ENCODE measurements at regions not wholly inside any gene's neighbourhood (a gene's known extent, or its start where the extent isn't known, plus 50 kb on each side); places are given as distances from the start of the nearest gene placed in this dataset.

GRCh38 chr12:83472772-83473171 is 786.1 kb downstream of the TMTC2 start:
- Histone ChIP-seq H3K36me3 (no peaks in the 10 kb centered on the region), H3K27me3 (no peaks in the 10 kb centered on the region), H3K27ac (no peak overlapping the region), H3K9me3 (no peaks in the 10 kb centered on the region), H3K4me3 (no peak overlapping the region), H3K4me1 (no peaks in the 10 kb centered on the region)
- no peak for TF ChIP-seq CTCF (IDR thresholded peaks at IDR 0.05)
- no peak for DNase-seq (ENCODE audit: low spot score in 2 of 2)
- intact Hi-C loops (cut with DNase I): no loop called here

- H3K9me3 ChIP-seq: no peaks in the 10 kb centered on the region
- no peaks in the 10 kb centered on the region for H3K27me3 ChIP-seq
- DNase-seq (ENCODE audit: low spot score in 2 of 2): no peak
- H3K36me3 ChIP-seq: no peaks in the 10 kb centered on the region
- TF ChIP-seq CTCF (IDR thresholded peaks at IDR 0.05): no peak
- no peak overlapping the region for H3K4me3 ChIP-seq
- no peak overlapping the region for H3K27ac ChIP-seq
- no peaks in the 10 kb centered on the region for H3K4me1 ChIP-seq
- intact Hi-C loops (cut with DNase I): no loop called here
Measured at GRCh38 chr12:83472350-83472749, 785.6 kb downstream of the TMTC2 start.

GRCh38 chr12:83471341-83471740 is 784.6 kb downstream of the TMTC2 start:
- Histone ChIP-seq H3K4me1 (no peaks in the 10 kb centered on the region), H3K9me3 (no peaks in the 10 kb centered on the region), H3K36me3 (no peaks in the 10 kb centered on the region), H3K4me3 (no peak overlapping the region), H3K27me3 (no peaks in the 10 kb centered on the region), H3K27ac (no peak overlapping the region)
- no peak for TF ChIP-seq CTCF (IDR thresholded peaks at IDR 0.05)
- intact Hi-C loops (cut with DNase I): no loop called here
- no peak for DNase-seq (ENCODE audit: low spot score in 2 of 2)

GRCh38 chr12:83470749-83471148 is 784.0 kb downstream of the TMTC2 start:
- H3K36me3 ChIP-seq: no peaks in the 10 kb centered on the region
- no peak overlapping the region for H3K27ac ChIP-seq
- no peaks in the 10 kb centered on the region for H3K27me3 ChIP-seq
- intact Hi-C loops (cut with DNase I): no loop called here
- H3K4me3 ChIP-seq: no peak overlapping the region
- no peaks in the 10 kb centered on the region for H3K4me1 ChIP-seq
- no peak for TF ChIP-seq CTCF (IDR thresholded peaks at IDR 0.05)
- H3K9me3 ChIP-seq: no peaks in the 10 kb centered on the region
- DNase-seq (ENCODE audit: low spot score in 2 of 2): no peak

- no peaks in the 10 kb centered on the region for H3K9me3 ChIP-seq
- no peak overlapping the region for H3K27ac ChIP-seq
- intact Hi-C loops (cut with DNase I): no loop called here
- no peak for TF ChIP-seq CTCF (IDR thresholded peaks at IDR 0.05)
- no peaks in the 10 kb centered on the region for H3K4me1 ChIP-seq
- no peak for DNase-seq (ENCODE audit: low spot score in 2 of 2)
- no peaks in the 10 kb centered on the region for H3K36me3 ChIP-seq
- H3K27me3 ChIP-seq: no peaks in the 10 kb centered on the region
- H3K4me3 ChIP-seq: no peak overlapping the region
Measured at GRCh38 chr12:83468988-83469908, 782.5 kb downstream of the TMTC2 start.

Data from ascending aorta (tissue), 2 donors.